ENCODE measurements at regions not wholly inside any gene's neighbourhood (a gene's known extent, or its start where the extent isn't known, plus 50 kb on each side); places are given as distances from the start of the nearest gene placed in this dataset.

GRCh38 chr9:89926691-89927220, 321.9 kb downstream of the GADD45G start (continued):
- TF ChIP-seq RAD21 (IDR thresholded peaks at IDR 0.05 in 1 of 2, conservative IDR thresholded peaks at IDR 0.05 in 1 of 2; ENCODE audit: low read depth in 2 of 2, low read length in 2 of 2) (no peak), MAFK (IDR thresholded peaks at IDR 0.05; ENCODE audit: low read depth, low read length) (no peak), KDM4A (IDR thresholded peaks at IDR 0.05; ENCODE audit: low read depth, low read length, severe bottlenecking) (no peak), RXRA (IDR thresholded peaks at IDR 0.05; ENCODE audit: insufficient read depth, low read depth, low read length) (no peak), MAX (IDR thresholded peaks at IDR 0.05) (no peak), SIN3A (conservative IDR thresholded peaks at IDR 0.05 in 1 of 2, IDR thresholded peaks at IDR 0.05 in 1 of 2; ENCODE audit: low read depth in 1 of 2, low read length in 2 of 2) (no peak), BCL11A (IDR thresholded peaks at IDR 0.05; ENCODE audit: low read depth in 2 of 2, low read length in 2 of 2) (no peak), TBP (IDR thresholded peaks at IDR 0.05; ENCODE audit: low read depth, low read length) (no peak), NRF1 (IDR thresholded peaks at IDR 0.05; ENCODE audit: low read depth, low read length) (no peak), TEAD4 (IDR thresholded peaks at IDR 0.05; ENCODE audit: low read depth, low read length) (no peak)

All from H1 (cell line).